Middle frontal gyrus (tissue), 1 donor: ENCODE measurements at regions not wholly inside any gene's neighbourhood (a gene's known extent, or its start where the extent isn't known, plus 50 kb on each side); places are given as distances from the start of the nearest gene placed in this dataset.

ENCODE experiments used
- DNase-seq: peaks from one replicate; pipeline ENCODE4 v3.0.0-alpha.2; 2015; ENCODE audit warnings: low spot score; ENCODE audit errors: extremely low spot score

- DNase-seq: no peak
These were observed 116.5 kb upstream of the ADARB2 start for GRCh38 chr10:1853801-1854200.

- no peak for DNase-seq
These were observed 115.5 kb upstream of the ADARB2 start for GRCh38 chr10:1852841-1853240.

- DNase-seq: no peak
These were observed 114.4 kb upstream of the ADARB2 start for GRCh38 chr10:1851762-1852161.

- DNase-seq: no peak
These were observed 113.7 kb upstream of the ADARB2 start for GRCh38 chr10:1850971-1851527.

GRCh38 chr10:1847361-1847760 lies 110.0 kb upstream of the ADARB2 start:
- no peak for DNase-seq

- DNase-seq: no peak
These were observed 108.7 kb upstream of the ADARB2 start for GRCh38 chr10:1846032-1846431.

GRCh38 chr10:1841759-1842158 lies 104.4 kb upstream of the ADARB2 start:
- DNase-seq: no peak

GRCh38 chr10:1829712-1830111 lies 92.4 kb upstream of the ADARB2 start:
- DNase-seq: no peak

GRCh38 chr10:1824928-1825327 lies 87.6 kb upstream of the ADARB2 start:
- no peak for DNase-seq

GRCh38 chr10:1814556-1814955 lies 77.2 kb upstream of the ADARB2 start:
- no peak for DNase-seq

- DNase-seq: no peak
These were observed 71.9 kb upstream of the ADARB2 start for GRCh38 chr10:1809139-1809741.

GRCh38 chr10:1807924-1808323 lies 70.6 kb upstream of the ADARB2 start:
- DNase-seq: no peak

GRCh38 chr10:1807196-1807595 lies 69.9 kb upstream of the ADARB2 start:
- DNase-seq: no peak

GRCh38 chr10:1802413-1802812 lies 65.1 kb upstream of the ADARB2 start:
- no peak for DNase-seq

GRCh38 chr10:1788401-1788800 lies 51.1 kb upstream of the ADARB2 start:
- no peak for DNase-seq
